CD4-positive, alpha-beta T cell treated with Interleukin-21 for 1 hour (primary cell): ENCODE measurements at regions not wholly inside any gene's neighbourhood (a gene's known extent, or its start where the extent isn't known, plus 50 kb on each side); places are given as distances from the start of the nearest gene placed in this dataset.

Experiments used
- DNase-seq: peaks from one replicate; pipeline ENCODE4 v3.0.0-alpha.2; 2020

- no peak for DNase-seq
These were observed 155.7 kb downstream of the RMI1 start for GRCh38 chr9:84136119-84136868.

- no peak for DNase-seq
These were observed 157.4 kb downstream of the RMI1 start for GRCh38 chr9:84137968-84138367.

DNA sequence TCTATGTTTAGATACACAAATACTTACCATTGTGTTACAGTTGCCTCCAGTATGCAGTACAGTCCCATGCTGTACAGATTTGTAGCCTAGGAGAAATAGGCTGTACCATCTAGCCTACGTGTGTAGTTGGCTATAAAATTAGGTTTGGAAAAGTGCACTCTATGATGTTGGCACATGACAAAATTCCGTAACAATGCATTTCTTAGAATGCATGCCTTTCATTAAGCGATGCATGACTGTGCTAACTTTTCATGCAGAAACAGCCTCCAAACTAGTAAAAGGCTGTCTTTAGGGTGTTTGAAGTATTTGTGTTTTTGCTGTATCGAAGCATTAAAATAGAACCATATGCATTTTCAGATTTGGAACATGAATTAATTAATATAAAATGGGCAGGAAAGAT, 157.9 kb downstream of the RMI1 start:
- no peak for DNase-seq

DNA sequence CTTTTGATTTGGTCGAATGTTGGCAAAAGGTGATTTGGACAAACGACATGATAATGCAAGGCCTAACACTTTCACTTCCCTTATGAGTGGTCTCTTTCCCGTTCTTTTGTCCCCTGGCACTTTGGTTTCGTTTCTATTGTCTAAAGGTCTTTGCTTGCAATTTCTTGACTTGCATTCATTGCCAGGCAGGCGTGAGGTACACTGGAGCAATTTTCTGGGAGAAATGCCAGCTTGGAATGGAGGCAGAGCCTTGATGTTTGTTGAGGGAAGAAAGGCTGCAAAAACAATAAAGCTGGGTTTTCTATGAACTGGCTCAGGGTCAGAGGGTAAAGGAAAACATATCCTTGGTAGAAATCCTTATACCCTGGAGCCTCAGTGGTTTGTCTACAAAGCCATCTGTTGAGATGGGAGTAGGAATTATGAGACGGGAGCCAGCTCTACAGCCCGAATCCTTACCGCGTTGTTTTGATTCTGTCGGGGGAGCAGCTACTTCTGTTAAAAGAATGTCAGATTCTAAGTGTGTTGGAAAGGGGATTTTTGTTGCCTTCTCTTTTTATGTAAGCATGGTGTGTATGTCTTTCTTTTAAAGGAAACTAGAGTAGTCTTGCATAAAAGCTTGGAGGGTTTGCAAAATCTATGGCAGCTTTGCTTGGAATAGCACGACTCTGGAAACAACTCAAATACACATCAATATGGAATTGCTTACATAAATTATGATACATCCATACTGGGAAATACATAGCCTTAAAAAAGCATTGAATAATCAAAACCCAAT, 158.9 kb downstream of the RMI1 start:
- no peak for DNase-seq

GRCh38 chr9:84140535-84141101, 160.0 kb downstream of the RMI1 start:
- DNase-seq = peak; percentile 12

DNA sequence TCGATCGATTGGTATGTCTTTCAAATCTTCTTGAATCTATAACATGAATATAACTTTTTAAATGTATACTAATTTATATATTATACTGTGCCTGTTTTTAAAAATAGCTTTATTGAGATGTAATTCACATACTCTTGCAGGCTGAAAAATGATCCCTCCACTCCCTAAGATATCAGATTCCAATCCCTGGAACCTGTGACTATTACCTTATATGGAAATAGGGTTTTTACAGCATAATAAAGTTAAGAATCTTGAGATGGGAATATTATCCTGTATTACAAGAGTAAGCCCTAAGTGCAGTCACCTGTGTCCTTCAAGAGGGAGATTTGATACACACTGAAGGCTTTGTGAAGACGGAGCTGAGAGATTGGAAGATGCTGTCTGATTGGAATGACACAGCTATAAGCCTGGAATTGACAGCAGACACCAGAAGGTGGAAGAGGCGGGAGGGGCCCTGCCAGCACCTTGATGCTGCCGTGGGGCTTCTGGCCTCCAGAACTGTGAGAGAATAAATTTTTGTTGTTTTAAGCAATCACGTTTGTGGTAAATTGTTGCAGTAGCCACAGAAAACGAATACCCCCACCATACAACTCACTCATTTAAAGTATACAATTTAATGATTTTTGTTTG, 161.3 kb downstream of the RMI1 start:
- no peak for DNase-seq

- no peak for DNase-seq
These were observed 164.4 kb downstream of the RMI1 start for GRCh38 chr9:84145031-84145430.

DNA sequence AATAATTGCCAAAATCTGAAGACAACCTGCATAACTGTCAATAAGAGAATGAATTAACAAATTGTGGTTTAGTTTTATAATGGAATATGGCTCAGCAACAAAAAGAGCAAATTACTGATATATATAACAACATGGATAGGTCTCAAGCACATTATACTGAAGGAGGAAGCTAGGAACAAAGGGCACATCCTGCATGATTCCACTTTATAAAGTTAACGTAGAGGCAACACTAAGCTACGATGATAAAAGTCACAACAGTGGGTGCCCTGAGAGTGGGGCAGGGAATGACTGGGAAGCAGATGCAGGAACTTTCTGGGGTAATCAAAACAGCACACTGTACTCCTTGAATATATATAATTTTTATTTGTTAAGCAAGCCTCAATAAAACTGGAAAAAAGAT, 165.2 kb downstream of the RMI1 start:
- DNase-seq = no peak

GRCh38 chr9:84146893-84147710, 166.5 kb downstream of the RMI1 start:
- DNase-seq = no peak

DNA sequence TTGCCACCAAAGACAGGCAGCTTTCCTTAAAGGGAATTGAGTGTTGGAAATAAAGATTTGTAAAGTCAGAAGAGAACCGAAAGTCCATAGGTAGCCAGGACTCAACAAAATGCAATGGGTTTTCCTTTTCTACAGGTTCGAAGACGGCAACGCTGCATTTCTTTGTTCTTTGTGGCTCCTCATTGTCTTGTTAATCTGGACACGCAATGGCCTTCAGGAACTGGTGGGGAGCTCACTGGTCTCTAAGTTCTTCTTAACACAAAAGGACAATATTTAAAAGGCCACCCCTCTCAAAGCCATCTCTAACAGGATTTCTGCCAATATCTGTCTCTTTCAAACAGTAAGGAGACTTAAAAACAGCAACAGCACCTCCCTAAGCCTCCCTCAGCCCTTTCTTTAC, 170.6 kb downstream of the RMI1 start:
- DNase-seq = no peak

DNA sequence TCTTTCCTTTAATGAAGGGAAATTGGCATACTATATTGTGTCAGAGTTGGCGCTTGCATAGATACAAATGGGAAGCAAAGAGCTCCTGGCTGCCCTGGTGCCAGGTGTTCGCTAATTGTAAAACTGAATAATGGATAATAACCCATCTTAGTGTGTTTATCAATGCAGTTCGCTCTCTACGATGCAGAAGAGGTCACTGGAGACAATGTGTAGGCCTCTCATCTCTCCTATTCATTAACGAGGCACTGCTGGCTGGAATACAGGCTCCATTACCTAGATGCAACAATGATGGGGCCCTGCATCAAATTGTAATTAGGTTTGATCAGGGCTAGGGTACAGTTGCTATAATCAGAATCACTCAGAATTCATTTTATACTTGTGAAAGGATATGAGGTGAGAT, 171.0 kb downstream of the RMI1 start:
- DNase-seq = no peak

DNA sequence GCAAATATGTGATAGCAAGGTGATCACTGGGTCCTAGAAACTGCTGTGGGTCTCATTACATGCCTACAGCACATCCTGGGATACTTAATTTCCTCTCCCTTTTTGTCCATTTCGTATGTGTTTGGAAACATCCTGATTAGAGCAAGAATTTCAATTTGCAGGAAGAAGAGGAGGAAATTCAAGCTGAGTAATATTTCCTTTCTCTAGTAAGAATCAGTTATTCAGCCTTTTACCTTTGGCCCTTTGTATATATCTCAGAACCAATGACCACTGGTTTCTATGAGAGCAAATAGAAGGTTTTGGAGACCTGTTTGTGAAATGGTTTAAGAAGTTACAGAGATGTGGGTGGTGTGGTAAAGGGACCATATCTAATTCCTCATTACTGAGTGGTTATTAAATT, 171.6 kb downstream of the RMI1 start:
- no peak for DNase-seq

- DNase-seq = no peak
These were observed 173.3 kb downstream of the RMI1 start for GRCh38 chr9:84153885-84154284.

DNA sequence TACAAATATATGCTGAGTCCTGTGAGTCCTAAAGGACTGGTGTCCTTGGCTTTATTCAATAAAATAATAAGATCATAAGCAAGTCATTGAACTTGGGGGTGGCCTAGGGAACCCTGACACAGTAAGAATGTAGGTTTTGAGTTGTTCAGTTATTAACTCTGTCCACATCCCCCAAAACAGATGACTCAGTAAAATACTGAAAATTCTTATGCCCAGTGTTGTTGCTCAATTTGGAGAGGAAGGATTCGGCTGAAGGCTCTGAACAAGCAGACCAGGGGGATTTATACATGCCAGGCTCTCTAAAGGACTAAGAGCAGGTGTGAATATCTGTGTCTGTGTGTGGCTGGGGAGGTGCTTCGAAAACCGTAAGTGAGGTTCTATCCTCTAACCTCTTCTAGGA, 173.7 kb downstream of the RMI1 start:
- DNase-seq = no peak

GRCh38 chr9:84163052-84163650, 177.4 kb downstream of the SLC28A3 start:
- DNase-seq = no peak

- DNase-seq = no peak
These were observed 173.7 kb downstream of the SLC28A3 start for GRCh38 chr9:84166891-84167290.

- DNase-seq = no peak
These were observed 171.3 kb downstream of the SLC28A3 start for GRCh38 chr9:84169240-84169639.

DNA sequence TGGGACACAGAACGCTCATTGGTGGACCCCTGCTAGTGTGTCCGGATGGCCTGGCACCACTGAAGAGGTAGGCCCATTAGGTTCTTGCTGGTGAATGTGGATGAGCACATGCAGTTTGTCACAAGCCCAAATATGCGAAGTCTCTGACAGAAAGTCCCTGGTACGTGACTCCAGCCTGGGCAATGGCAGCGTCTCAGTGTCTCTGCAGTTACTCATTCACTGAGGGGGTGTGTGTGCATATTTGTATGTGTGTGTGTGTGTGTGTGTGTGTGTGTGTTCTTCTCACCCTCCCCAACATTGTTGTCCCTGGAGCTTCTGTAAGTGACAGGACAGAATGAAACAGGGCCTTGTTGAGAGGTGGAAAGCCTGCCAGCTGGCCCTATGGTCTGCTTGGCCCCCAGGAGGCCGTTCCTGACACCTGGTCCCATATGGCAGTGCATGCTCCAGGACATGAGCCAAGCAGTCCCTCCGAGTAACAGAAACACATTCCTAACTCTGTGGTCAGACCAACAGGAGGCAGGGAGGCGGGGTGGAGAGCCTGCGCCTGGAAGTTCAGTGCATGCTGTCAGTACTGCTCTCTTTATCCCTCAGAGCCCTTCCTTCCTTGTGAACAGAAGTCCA, 169.9 kb downstream of the SLC28A3 start:
- no peak for DNase-seq

DNA sequence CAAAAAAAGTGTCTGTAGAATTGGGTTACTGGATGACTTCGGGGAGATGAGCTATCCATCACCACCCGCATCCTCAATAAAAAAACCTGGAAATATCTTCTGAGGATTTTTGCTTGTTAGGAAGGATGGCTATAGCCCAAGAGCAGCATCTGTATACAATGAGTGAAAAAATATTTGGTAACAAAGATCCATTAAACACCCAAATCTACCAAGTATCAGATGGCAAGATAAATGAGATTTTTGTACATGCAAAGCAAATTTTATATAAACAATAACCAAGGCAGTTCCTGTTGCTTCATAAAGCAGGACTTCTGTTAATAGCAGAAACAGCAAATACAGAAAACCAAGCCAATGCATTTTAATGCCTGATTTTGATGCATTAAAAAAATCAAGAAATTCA, 166.6 kb downstream of the SLC28A3 start:
- DNase-seq = no peak

DNA sequence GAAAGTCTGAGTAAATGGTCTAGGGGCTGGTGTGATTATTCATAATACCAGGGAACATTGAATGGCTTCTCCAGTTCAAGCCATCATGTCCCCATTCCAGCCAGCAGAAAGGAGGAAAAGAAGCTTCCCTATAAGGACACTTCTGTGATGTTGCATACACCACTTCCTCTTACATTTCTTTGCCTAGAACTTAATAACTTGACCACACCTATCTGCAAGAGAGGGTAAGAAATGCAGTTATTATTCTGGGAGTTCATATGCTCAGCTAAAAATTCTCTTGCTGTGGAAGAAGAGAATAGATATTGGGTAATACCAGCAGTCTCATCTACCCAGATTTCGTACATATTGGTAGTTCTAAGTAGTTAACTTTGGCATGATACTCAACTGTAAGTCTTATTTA, 166.1 kb downstream of the SLC28A3 start:
- no peak for DNase-seq

GRCh38 chr9:84177407-84177806, 163.2 kb downstream of the SLC28A3 start:
- no peak for DNase-seq

DNA sequence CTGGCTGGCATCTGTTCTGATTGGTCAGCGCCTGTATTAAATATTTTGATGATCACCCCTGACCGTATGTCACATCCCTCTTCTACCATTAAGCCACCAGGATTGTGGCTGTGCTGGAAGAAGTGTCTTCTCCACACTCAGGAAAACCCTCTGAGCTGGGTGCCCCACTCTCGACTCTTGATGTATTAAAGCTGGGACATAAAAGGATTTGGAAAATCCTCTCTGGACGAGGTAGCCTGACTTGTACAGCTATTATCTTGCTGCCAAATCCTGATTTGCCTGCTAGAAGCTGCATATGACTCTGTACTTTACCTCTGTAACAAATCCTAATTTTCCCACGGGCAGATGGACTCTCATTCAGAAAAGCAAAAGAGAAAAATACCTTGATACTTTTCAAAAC, 161.0 kb downstream of the SLC28A3 start:
- DNase-seq = no peak
